ENCODE measurements at regions not wholly inside any gene's neighbourhood (a gene's known extent, or its start where the extent isn't known, plus 50 kb on each side); places are given as distances from the start of the nearest gene placed in this dataset.

- no peak for TF ChIP-seq GATA2 (IDR thresholded peaks at IDR 0.05; ENCODE audit: low read depth, low read length)
- no peak for TF ChIP-seq GATA3 (IDR thresholded peaks at IDR 0.05; ENCODE audit: low read depth, low read length)
These were observed 68.8 kb upstream of the CWC22 start for GRCh38 chr2:180075870-180076269.
